SK-N-MC (cell line): ENCODE measurements at regions not wholly inside any gene's neighbourhood (a gene's known extent, or its start where the extent isn't known, plus 50 kb on each side); places are given as distances from the start of the nearest gene placed in this dataset.

Source experiments
- EZH2 ChIP-seq: fragments of 200-600 bp; sonication (generic); IDR thresholded peaks from one replicate; pipeline ENCODE4 v1.6.1; 2017; ENCODE audit warnings: antibody characterized with exemption
- FOXP2 ChIP-seq: optimal IDR thresholded peaks from 2 replicates; pipeline ENCODE3; 2011; ENCODE audit warnings: mild to moderate bottlenecking, moderate library complexity; ENCODE audit not compliant: insufficient read depth; ENCODE audit errors: extremely low read length, control extremely low read depth
- POLR2AphosphoS5 ChIP-seq: IDR thresholded peaks from 2 replicates; pipeline ENCODE4 v1.6.1; 2012; ENCODE audit warnings: mild to moderate bottlenecking, low read depth, low read length, borderline replicate concordance

DNA sequence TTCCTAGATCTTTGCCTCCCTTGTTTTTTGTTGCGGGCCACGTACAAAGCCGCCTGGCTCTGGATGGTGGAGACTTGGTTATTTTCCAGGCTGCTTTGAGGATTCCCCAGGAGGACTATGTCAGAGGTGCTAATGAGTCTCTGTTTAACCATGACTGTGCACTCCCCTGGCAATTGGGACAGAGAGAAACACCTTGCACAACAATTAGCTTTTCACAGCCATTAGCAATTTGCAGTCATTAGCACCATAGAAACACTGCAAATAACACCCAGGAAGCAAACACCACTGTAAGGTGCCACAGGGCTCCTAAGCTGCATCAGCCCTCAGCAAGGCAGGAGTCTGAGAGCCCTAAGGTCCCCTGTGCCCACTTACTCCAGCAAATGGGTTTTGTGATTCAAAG is 201.0 kb upstream of the VLDLR start:
- TF ChIP-seq POLR2AphosphoS5 (no peak), EZH2 (no peak), FOXP2 (no peak)
